GM12878 (cell line): ENCODE measurements at regions not wholly inside any gene's neighbourhood (a gene's known extent, or its start where the extent isn't known, plus 50 kb on each side); places are given as distances from the start of the nearest gene placed in this dataset.

Source experiments
- ATAC-seq: fragments of 200-7000 bp; cut with Tn5 transposase; 3 replicates; pipeline ENCODE4 v1.9.1; 2020; ENCODE audit warnings: mild to moderate bottlenecking, moderate library complexity
- BruUV-seq: library from RNA; stranded (reverse); fragments of 400-500 nt; replicated peaks from 2 replicates; lab custom pipeline; 2021; lab: Mats Ljungman, UMichigan
- CTCF ChIA-PET: fragments of 300-600 bp; sonication (Branson Sonifier 250); formaldehyde crosslinking; extraction: SDS; loops from one replicate; lab custom pipeline; 2021; ENCODE audit warnings: inconsistent platforms; lab: Yijun Ruan, JAX
- POLR2A ChIA-PET: fragments of 350-600 bp; formaldehyde crosslinking; extraction: SDS; loops from one replicate; lab custom pipeline; 2021; ENCODE audit warnings: inconsistent platforms; lab: Charles Lee
- RAD21 ChIA-PET: fragments of 300-600 bp; sonication (Branson Sonifier 250); formaldehyde crosslinking; loops from one replicate; lab custom pipeline; 2023; ENCODE audit warnings: antibody characterized with exemption; ENCODE audit not compliant: unreplicated experiment; lab: Charles Lee
- SMC1A ChIA-PET: fragments of 300-600 bp; sonication (Branson Sonifier 250); formaldehyde crosslinking; loops from one replicate; lab custom pipeline; 2023; ENCODE audit not compliant: unreplicated experiment, uncharacterized antibody; lab: Charles Lee
- DNase-seq: peaks from one replicate; pipeline ENCODE4 v3.0.0-alpha.2; 2011; ENCODE audit warnings: low read depth, low spot score
- FAIRE-seq: peaks from 3 replicates; lab custom pipeline; 2011; peaks lifted over from hg19 to GRCh38; lab: Jason Lieb, UNC
- H2AFZ ChIP-seq: 2 replicates; pipeline ENCODE4 v1.6.0; 2011; ENCODE audit warnings: low read depth, low read length, control low read depth; ENCODE audit not compliant: control insufficient read depth
- H3K27ac ChIP-seq: 2 replicates; pipeline ENCODE4 v1.5.1; 2011; ENCODE audit warnings: control low read depth; ENCODE audit not compliant: control insufficient read depth, insufficient read depth
- H3K27me3 ChIP-seq, 2 experiments: replicated peaks in 1 of 2; 2 replicates each; pipeline versions ENCODE4 v1.6.0 to v1.6.1; 2011; ENCODE audit warnings: low read length in 1 of 2; ENCODE audit not compliant: control insufficient read depth in 2 of 2, insufficient read depth in 2 of 2
- H3K36me3 ChIP-seq, 2 experiments: 2 replicates each; pipeline ENCODE4 v1.5.1; 2011; ENCODE audit warnings: low read length in 1 of 2; ENCODE audit not compliant: control insufficient read depth in 2 of 2, insufficient read depth in 2 of 2
- H3K4me1 ChIP-seq: 2 replicates; pipeline ENCODE4 v1.6.1; 2011; ENCODE audit warnings: mild to moderate bottlenecking, low read length, moderate library complexity, mixed read lengths; ENCODE audit not compliant: control insufficient read depth, insufficient read depth
- H3K4me2 ChIP-seq: 2 replicates; pipeline ENCODE4 v1.6.0; 2011; ENCODE audit warnings: control low read depth; ENCODE audit not compliant: control insufficient read depth, insufficient read depth
- H3K4me3 ChIP-seq: fragments of 200-600 bp; sonication (generic); 2 replicates; pipeline ENCODE4 v1.5.1; 2016
- H3K79me2 ChIP-seq: 2 replicates; pipeline ENCODE4 v1.6.0; 2011; ENCODE audit warnings: low read length; ENCODE audit not compliant: control insufficient read depth, insufficient read depth
- H3K9ac ChIP-seq: 2 replicates; pipeline ENCODE4 v1.8.0; 2011; ENCODE audit warnings: low read length, control low read depth, mixed read lengths; ENCODE audit not compliant: control insufficient read depth, insufficient read depth
- H3K9me3 ChIP-seq: replicated peaks from 3 replicates; pipeline ENCODE4 v1.5.1; 2011; ENCODE audit warnings: mild to moderate bottlenecking, low read length; ENCODE audit not compliant: control insufficient read depth, insufficient read depth
- H4K20me1 ChIP-seq: 2 replicates; pipeline ENCODE4 v1.6.0; 2011; ENCODE audit not compliant: control insufficient read depth, insufficient read depth
- CREM ChIP-seq: IDR thresholded peaks from 2 replicates; pipeline ENCODE4 v1.6.1; 2014; ENCODE audit warnings: antibody characterized with exemption, low read depth
- EZH2 ChIP-seq: IDR thresholded peaks from 2 replicates; pipeline ENCODE4 v1.6.1; 2012; ENCODE audit warnings: low read depth, mild to moderate bottlenecking, control low read depth, inconsistent platforms, low read length, borderline replicate concordance; ENCODE audit not compliant: control insufficient read depth
- LARP7 ChIP-seq: fragments of 450-650 bp; IDR thresholded peaks from 2 replicates; pipeline ENCODE4 v1.6.1; 2017; ENCODE audit warnings: mild to moderate bottlenecking
- MYC ChIP-seq: IDR thresholded peaks from 2 replicates; pipeline ENCODE4 v1.6.1; 2011; ENCODE audit warnings: mild to moderate bottlenecking, low read length, moderate library complexity, inconsistent platforms; ENCODE audit not compliant: insufficient read depth, insufficient replicate concordance, insufficient read length, severe bottlenecking
- NBN ChIP-seq: fragments of 450-650 bp; IDR thresholded peaks from 2 replicates; pipeline ENCODE4 v1.6.1; 2016
- PAX5 ChIP-seq: IDR thresholded peaks from 2 replicates; pipeline ENCODE4 v1.6.1; 2011; ENCODE audit warnings: low read depth, low read length, borderline replicate concordance
- PML ChIP-seq: IDR thresholded peaks from 2 replicates; pipeline ENCODE4 v1.6.1; 2012; ENCODE audit warnings: low read length, inconsistent platforms
- POLR2AphosphoS5 ChIP-seq: IDR thresholded peaks from 2 replicates; pipeline ENCODE4 v1.6.1; 2011; ENCODE audit warnings: mild to moderate bottlenecking, low read length, inconsistent platforms
- RUNX3 ChIP-seq: IDR thresholded peaks from 2 replicates; pipeline ENCODE4 v1.6.1; 2012; ENCODE audit warnings: low read length, inconsistent platforms
- SPI1 ChIP-seq: IDR thresholded peaks from 2 replicates; pipeline ENCODE4 v1.6.1; 2011; ENCODE audit warnings: low read depth, mild to moderate bottlenecking, low read length, moderate library complexity, borderline replicate concordance; ENCODE audit not compliant: insufficient read depth
- SREBF2 ChIP-seq: IDR thresholded peaks from 2 replicates; pipeline ENCODE4 v1.6.1; 2012; ENCODE audit warnings: mild to moderate bottlenecking, low read length
- SRF ChIP-seq, 2 experiments: IDR thresholded peaks; 2 replicates each; pipeline ENCODE4 v1.6.1; 2011; ENCODE audit warnings: low read depth in 2 of 2, low read length in 2 of 2, mild to moderate bottlenecking in 1 of 2, moderate library complexity in 1 of 2
- SUZ12 ChIP-seq: fragments of 200-600 bp; sonication (generic); IDR thresholded peaks from one replicate; pipeline ENCODE4 v1.6.1; 2018; ENCODE audit warnings: antibody characterized with exemption, mild to moderate bottlenecking; ENCODE audit not compliant: unreplicated experiment
- USF1 ChIP-seq: IDR thresholded peaks from 2 replicates; pipeline ENCODE4 v1.6.1; 2011; ENCODE audit warnings: borderline replicate concordance, low read depth, mild to moderate bottlenecking, moderate library complexity, mixed read lengths, low read length; ENCODE audit not compliant: insufficient read depth; ENCODE audit errors: extremely low read length
- YBX1 ChIP-seq: fragments of 450-650 bp; IDR thresholded peaks from 2 replicates; pipeline ENCODE4 v1.6.1; 2016; ENCODE audit warnings: antibody characterized with exemption
- ZNF592 ChIP-seq: fragments of 450-650 bp; IDR thresholded peaks from 2 replicates; pipeline ENCODE4 v1.6.1; 2017; ENCODE audit warnings: mild to moderate bottlenecking, moderate library complexity
- WGBS: methylation state at CpG from one replicate; pipeline ENCODE4 v1.1.6; 2016; ENCODE audit warnings: low lambda C conversion rate; ENCODE audit not compliant: insufficient replicate concordance, insufficient coverage; ENCODE audit errors: missing lambda C conversion rate; 5-methylcytosine and 5-hydroxymethylcytosine counted together
- in situ Hi-C: fragments of 300-500 bp; cut with MboI; formaldehyde crosslinking; loops from 9 replicates; pipeline ENCODE4 v1.14.3; 2018; ENCODE audit warnings: mixed read lengths
- intact Hi-C: fragments of 100-400 bp; cut with micrococcal nuclease; formaldehyde crosslinking; loops from one replicate; pipeline ENCODE4 v1.14.2; 2022; ENCODE audit not compliant: unreplicated experiment
- TF ChIP-seq, protein P1 (sequence below): fragments of 450-650 bp; IDR thresholded peaks from 2 replicates; pipeline ENCODE4 v1.6.1; 2016; ENCODE audit warnings: mild to moderate bottlenecking

DNA sequence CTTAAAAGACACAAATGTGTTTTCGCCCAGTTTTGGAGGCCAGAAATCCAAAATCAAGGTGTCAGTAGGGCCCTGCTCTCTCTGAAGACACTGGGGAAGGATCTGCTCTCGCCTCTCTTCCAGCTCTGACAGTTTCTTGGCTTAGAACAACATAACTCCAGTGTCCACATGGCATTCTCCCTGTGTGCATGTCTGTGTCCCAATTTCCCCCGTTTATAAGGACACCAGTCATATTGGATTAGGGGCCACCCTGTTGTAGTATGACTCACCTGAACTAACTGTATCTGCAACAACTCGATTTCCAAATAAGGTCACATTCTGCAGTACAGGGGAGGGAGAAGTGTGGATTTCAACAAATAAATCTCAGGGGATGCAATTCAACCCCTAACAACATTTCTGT, 263.2 kb downstream of the SS18 start:
- intact Hi-C loops (no loop called here), in situ Hi-C loops (loop anchor here (25.0 kb wide), 1 partner anchor 940 kb away; no protein-coding TSS in a partner anchor)
- Histone ChIP-seq H3K36me3 (no peaks in the 10 kb centered on the region), H4K20me1 (no peaks in the 10 kb centered on the region), H3K4me1 (no peaks in the 10 kb centered on the region), H3K79me2 (no peaks in the 10 kb centered on the region), H3K4me3 (no peak overlapping the region), H2AFZ (no peak overlapping the region), H3K4me2 (no peak overlapping the region), H3K9me3 (no peaks in the 10 kb centered on the region), H3K27me3 (no peaks in the 10 kb centered on the region), H3K9ac (no peak overlapping the region), H3K27ac (no peak overlapping the region)
- WGBS, result 0% methylated on average over 4 of the region's 4 CpGs
- CTCF ChIA-PET, result interaction anchor here (1.4 to 1.8 kb wide), 2 partner anchors 70 to 1335 kb away, joined by 4 read pairs; no protein-coding TSS in a partner anchor
- no peak for ATAC-seq
- RAD21 ChIA-PET, result no interaction called here
- POLR2A ChIA-PET, result no interaction called here
- TF ChIP-seq CREM (no peak), SRF (IDR thresholded peaks at IDR 0.05; ENCODE audit: low read depth in 2 of 2, low read length in 2 of 2) (no peak), LARP7 (no peak), PAX5 (no peak), PML (no peak), ZNF592 (no peak), SUZ12 (no peak), POLR2AphosphoS5 (no peak), RUNX3 (no peak), SPI1 (no peak), SREBF2 (no peak), EZH2 (no peak), YBX1 (no peak), MYC (no peak), NBN (no peak), USF1 (no peak)
- TF ChIP-seq, protein P1, sequence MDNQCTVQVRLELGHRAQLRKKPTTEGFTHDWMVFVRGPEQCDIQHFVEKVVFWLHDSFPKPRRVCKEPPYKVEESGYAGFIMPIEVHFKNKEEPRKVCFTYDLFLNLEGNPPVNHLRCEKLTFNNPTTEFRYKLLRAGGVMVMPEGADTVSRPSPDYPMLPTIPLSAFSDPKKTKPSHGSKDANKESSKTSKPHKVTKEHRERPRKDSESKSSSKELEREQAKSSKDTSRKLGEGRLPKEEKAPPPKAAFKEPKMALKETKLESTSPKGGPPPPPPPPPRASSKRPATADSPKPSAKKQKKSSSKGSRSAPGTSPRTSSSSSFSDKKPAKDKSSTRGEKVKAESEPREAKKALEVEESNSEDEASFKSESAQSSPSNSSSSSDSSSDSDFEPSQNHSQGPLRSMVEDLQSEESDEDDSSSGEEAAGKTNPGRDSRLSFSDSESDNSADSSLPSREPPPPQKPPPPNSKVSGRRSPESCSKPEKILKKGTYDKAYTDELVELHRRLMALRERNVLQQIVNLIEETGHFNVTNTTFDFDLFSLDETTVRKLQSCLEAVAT, result no peak
- DNase-seq, result no peak
- no TSS peak for BruUV-seq
- no peak for FAIRE-seq
- SMC1A ChIA-PET, result no interaction called here
